Peyer's patch (tissue), 4 donors: ENCODE measurements at regions not wholly inside any gene's neighbourhood (a gene's known extent, or its start where the extent isn't known, plus 50 kb on each side); places are given as distances from the start of the nearest gene placed in this dataset.

ENCODE experiments used
- CTCF ChIP-seq, 6 experiments: fragments of 450-650 bp in 4 of 6; fragments of 200-600 bp in 2 of 6; sonication (generic) in 1 of 6; IDR thresholded peaks; one replicate each; pipeline ENCODE4 v1.5.1; 2017 to 2019; ENCODE audit warnings: antibody characterized with exemption in 6 of 6, mild to moderate bottlenecking in 3 of 6, moderate library complexity in 1 of 6
- POLR2A ChIP-seq, 2 donors: fragments of 450-650 bp; IDR thresholded peaks; one replicate each; pipeline ENCODE4 v1.5.1; 2017; ENCODE audit warnings: antibody characterized with exemption in 2 of 2, mild to moderate bottlenecking in 2 of 2, moderate library complexity in 2 of 2

- no peak for TF ChIP-seq CTCF (IDR thresholded peaks at IDR 0.05)
- TF ChIP-seq POLR2A (IDR thresholded peaks at IDR 0.05): no peak
These were observed 223.6 kb upstream of the GULP1 start for GRCh38 chr2:188068093-188068492.
